ENCODE measurements at regions not wholly inside any gene's neighbourhood (a gene's known extent, or its start where the extent isn't known, plus 50 kb on each side); places are given as distances from the start of the nearest gene placed in this dataset.

DNA sequence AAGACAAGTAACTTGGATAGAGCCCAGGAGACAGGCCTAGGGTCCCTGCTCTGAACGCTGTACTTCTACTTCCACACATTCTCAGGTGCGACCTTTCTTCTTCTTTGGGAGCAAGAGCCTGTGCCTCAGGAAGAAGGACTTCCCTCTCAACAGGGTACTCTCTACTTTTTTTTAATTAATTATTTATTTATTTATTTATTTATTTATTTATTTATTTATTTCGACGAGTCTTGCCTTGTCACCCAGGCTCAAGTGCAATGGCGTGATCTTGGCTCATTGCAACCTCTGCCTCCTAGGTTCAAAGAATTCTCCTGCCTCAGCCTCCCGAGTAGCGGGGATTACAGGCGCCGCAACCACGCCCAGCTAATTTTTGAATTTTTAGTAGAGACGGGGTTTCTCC lies 361.6 kb downstream of the FAM72C start:
- TF ChIP-seq, protein P1, sequence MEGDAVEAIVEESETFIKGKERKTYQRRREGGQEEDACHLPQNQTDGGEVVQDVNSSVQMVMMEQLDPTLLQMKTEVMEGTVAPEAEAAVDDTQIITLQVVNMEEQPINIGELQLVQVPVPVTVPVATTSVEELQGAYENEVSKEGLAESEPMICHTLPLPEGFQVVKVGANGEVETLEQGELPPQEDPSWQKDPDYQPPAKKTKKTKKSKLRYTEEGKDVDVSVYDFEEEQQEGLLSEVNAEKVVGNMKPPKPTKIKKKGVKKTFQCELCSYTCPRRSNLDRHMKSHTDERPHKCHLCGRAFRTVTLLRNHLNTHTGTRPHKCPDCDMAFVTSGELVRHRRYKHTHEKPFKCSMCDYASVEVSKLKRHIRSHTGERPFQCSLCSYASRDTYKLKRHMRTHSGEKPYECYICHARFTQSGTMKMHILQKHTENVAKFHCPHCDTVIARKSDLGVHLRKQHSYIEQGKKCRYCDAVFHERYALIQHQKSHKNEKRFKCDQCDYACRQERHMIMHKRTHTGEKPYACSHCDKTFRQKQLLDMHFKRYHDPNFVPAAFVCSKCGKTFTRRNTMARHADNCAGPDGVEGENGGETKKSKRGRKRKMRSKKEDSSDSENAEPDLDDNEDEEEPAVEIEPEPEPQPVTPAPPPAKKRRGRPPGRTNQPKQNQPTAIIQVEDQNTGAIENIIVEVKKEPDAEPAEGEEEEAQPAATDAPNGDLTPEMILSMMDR (IDR thresholded peaks at IDR 0.05; ENCODE audit: poor library complexity, severe bottlenecking) = no peak
- TF ChIP-seq POLR2AphosphoS5 (IDR thresholded peaks at IDR 0.05) = no peak
- TF ChIP-seq EZH2 (IDR thresholded peaks at IDR 0.05; ENCODE audit: borderline replicate concordance, insufficient read depth, low read length, poor library complexity, severe bottlenecking) = no peak
- TF ChIP-seq SMC3 (conservative IDR thresholded peaks at IDR 0.05; ENCODE audit: poor library complexity) = no peak

Measured in neural cell (in vitro differentiated cells).